ENCODE measurements at regions not wholly inside any gene's neighbourhood (a gene's known extent, or its start where the extent isn't known, plus 50 kb on each side); places are given as distances from the start of the nearest gene placed in this dataset.

DNA sequence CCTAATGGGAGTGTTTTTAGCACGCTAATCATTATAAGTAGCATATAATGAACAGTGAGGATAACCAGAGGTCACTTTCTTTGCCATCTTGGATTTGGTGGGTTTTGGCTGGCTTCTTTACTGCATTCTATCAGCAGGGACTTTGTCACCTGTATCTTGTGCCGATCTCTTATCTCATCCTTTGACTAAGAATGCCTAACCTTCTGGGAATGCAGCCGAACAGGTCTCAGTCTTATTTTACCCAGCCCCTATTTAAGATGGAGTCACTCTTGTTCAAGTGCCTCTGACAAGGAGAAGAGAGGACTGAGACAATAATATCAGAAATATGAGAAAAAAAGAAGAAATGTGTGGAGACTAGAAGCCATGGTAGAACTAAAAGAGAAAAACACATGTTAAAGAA is 276.4 kb downstream of the TMX3 start:
- TF ChIP-seq POLR2A (IDR thresholded peaks at IDR 0.05; ENCODE audit: low read depth, low read length) (no peak), TAF1 (IDR thresholded peaks at IDR 0.05; ENCODE audit: low read depth, low read length) (no peak), POLR2AphosphoS5 (IDR thresholded peaks at IDR 0.05; ENCODE audit: low read depth, low read length) (no peak), POU2F2 (IDR thresholded peaks at IDR 0.05; ENCODE audit: low read depth, low read length) (no peak)

Data from GM12891 (cell line).